Skin epidermis (tissue), 12 donors: ENCODE measurements at regions not wholly inside any gene's neighbourhood (a gene's known extent, or its start where the extent isn't known, plus 50 kb on each side); places are given as distances from the start of the nearest gene placed in this dataset.
"Not testable (repeated sequence)": the region's sequence is repeated elsewhere in the genome, so short reads cannot be mapped to it uniquely, and the experiment has no call there.

Source experiments
- H3K27ac ChIP-seq, 21 experiments: fragments of 200-600 bp; sonication (generic) in 11 of 21; one replicate each; pipeline ENCODE4 v1.5.0; 2020; ENCODE audit warnings: mild to moderate bottlenecking in 3 of 21, inconsistent platforms in 2 of 21, moderate library complexity in 2 of 21
- H3K4me3 ChIP-seq, 7 experiments: fragments of 200-600 bp; sonication (generic) in 2 of 7; one replicate each; pipeline ENCODE4 v1.5.0; 2020; ENCODE audit warnings: inconsistent platforms in 2 of 7, mild to moderate bottlenecking in 2 of 7, moderate library complexity in 1 of 7

DNA sequence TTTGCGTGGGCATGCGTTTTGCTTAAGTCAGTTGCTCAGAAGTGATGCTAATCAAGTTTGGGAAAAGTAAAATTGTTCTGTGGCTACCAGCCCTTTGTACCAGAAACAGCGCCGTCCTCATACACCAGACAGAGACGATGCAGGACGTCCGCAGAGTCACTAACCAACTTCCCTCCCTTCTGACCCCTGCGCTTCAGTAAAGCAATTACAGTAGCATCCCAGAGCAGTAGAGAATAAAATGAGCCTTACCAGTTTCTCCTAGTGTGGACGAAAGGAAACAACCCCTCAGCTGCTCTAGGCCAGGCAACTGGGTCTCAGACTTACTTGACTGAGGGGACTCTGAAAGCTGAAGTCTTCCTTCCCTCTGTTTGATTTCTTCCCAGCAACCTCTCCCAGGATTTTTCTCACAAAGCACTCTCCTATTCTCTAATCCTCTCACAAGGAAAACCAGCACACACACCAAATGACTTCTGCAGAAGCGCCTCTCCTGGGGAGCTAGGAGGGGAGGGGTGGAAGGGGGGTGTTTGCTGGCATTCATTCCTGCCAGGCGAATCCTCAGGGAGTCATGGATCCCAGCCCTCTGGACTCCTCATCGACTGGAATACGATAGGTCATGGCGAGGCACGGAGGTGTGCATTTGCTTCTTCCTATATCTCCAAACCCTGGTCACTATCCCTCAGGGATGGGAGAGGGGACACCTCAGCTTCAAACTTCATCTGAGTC lies 56.0 kb upstream of the MID1 start:
- no peak overlapping the region for H3K4me3 ChIP-seq
- H3K27ac ChIP-seq: no peak overlapping the region

DNA sequence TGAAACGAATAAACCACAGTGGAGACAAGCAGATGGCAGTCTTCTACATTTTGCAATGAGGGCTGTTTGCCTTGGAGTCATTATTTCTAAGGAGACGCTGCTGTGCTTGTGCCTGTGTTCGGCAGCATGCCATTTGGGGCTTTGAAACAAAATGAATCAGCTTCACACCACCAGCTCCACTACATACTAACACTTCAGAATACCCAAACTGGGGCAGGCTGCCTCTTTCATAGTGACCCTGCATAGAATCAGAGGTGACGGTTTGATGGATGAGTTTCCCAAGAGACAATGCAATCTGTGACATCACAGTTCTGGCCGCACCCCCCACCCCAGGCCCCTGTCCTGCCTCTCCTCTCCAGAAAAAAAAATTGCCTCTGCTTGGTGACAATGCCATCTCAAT lies 57.1 kb upstream of the MID1 start:
- Histone ChIP-seq H3K4me3 (no peak overlapping the region), H3K27ac (no peak overlapping the region)

DNA sequence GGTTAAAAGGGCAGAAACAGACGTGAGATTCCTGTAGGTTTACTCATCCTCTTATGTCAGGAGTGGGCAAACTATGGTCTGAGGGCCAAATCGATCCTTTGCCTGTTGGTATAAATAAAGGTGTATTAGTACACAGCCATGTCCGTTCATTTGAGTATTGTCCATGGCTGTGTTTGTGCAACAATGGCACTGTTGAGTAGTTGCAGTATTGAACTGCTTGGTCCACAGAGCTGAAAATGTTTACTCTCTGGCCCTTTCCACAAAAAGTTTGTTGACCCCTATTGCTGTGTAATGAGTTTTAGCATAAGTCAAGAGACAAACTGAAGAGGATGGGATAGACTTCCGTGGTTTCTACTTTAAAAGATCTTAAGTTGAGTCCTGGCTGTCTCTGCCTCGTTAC lies 59.0 kb upstream of the MID1 start:
- Histone ChIP-seq H3K27ac (no peak overlapping the region), H3K4me3 (no peak overlapping the region)

DNA sequence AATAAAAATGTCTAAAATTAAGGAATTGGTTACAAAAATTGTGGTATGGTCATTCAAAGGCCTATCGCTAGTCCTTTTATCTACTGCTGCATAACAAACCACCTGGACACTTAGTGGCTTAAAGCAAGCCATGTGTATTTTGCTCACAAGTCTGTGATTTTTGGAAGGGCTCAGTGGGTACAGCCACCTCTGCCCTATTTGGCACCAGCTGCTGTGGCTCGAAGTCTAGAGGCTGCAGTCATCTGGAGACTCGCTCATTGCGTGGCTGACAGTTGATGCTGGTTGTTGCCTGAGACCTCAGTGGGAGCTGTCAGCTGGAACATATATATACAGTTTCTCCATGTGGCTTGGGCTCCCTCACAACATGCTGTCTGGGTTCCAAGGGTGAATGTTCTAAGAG lies 60.8 kb upstream of the MID1 start:
- Histone ChIP-seq H3K4me3 (no peak overlapping the region), H3K27ac (no peak overlapping the region)

DNA sequence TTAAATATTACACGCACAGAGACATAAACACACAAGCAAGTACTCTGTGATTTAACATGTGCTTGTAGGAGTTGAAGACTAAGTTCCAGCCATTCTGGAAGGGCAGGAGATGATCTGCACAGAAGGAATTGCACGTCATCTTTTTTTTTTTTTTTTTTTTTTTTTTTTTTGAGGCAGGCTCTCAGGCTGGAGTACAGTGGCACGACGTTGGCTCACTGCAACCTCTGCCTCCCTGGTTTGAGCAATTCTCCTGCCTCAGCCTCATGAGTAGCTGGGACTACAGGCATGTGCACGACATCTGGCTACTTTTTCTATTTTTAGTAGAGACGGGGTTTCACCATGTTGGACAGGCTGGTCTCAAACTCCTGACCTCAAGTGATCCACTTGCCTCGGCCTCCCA lies 63.2 kb upstream of the MID1 start:
- H3K4me3 ChIP-seq, H3K27ac ChIP-seq: not testable (repeated sequence)

DNA sequence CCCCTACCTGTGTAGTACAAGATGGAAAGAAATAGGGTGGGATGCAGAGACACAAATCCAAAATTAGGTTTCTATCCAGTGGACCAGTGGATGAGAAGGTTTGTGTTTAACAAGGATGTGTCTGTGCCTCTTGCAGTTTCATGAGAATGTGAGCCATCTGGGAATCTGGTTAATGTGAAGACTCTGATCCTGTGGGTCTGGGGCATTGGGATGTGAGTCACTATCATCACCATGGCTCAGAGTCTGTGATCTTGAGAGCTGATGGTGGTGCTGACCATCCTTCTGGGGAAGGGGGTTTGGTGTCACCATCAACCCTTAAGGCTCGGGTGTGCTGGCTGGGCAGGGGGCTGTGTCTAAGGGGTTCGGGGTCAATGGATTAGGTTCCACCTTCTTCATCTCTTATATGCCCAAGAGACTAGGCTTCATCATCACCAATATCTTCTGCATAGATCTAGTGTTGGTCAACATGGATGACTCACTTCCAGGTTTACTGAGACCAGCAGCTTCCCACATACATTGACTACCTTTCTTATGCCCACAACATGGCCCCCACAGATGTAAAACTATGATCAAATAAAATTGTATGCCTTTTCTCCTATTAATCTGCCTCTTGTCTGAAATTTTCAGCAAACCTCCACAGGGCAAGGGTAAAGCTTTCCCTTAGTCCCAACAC lies 65.7 kb upstream of the MID1 start:
- no peak overlapping the region for H3K27ac ChIP-seq
- no peak overlapping the region for H3K4me3 ChIP-seq

DNA sequence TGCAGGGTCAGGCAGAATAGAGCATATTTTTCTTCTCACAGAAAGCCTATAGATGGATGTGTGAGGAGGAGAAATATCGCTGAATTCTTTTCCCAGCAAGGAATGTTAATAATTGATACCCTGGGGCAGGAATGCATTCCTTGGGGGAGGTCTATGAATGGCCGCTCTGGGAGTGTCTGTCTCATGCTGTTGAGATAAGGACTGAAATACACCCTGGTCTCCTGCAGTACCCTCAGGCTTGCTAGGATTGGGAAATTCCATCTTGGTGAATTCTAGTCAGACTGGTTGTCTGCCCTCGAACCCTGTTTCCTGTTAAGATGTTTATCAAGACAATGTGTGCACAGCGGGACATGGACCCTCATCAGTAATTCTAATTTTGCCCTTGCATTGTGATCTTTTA lies 71.4 kb upstream of the MID1 start:
- not testable (repeated sequence) for H3K27ac ChIP-seq, H3K4me3 ChIP-seq

DNA sequence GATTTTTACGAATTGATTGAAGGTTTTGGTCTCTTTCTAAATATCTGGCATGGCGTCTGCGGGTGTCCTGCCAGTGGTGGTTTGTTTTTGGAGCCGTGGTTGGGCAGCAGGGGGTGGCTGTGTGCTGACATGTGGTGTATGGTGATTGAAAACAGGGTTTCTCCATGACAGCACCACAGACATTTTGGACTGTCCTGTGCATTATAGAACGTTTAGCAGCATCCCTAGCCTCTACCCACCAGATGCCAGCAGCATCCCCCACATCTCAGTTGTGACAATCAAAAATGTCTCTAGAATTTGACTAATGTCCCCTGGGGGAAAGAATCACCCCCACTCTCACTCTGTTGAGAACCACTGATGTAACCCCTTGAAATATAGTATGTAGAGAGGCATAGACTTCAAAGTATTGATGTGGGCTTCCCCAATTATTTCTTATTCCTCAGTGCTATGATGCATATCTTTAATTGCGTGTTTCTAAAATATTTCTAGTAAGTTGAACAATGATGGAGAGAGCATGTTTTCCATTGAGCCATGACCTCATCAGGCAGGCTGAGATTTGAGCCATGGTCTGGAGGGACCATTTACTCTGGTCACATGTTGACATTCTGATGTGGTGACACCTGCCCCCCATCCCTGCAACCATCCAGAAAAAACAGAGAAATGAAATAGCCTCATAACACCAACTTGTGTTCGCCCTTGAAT lies 77.4 kb upstream of the MID1 start:
- Histone ChIP-seq H3K4me3 (no peak overlapping the region), H3K27ac (no peak overlapping the region)

DNA sequence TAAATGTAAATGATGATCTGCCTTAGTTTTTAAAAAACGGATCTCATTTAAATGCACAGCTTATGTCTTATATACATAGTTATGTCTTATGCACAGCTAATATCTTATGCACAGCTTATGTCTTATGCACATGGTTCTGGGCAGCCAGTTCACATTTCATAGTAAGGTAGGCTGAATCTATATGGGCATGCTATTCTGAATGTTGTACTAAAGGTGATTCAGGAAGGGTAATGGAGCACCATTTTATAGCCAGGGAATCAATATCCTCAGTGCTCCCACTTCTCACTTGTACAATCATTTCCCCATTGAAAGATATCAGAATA lies 77.9 kb upstream of the MID1 start:
- H3K4me3 ChIP-seq: no peak overlapping the region
- H3K27ac ChIP-seq: no peak overlapping the region

DNA sequence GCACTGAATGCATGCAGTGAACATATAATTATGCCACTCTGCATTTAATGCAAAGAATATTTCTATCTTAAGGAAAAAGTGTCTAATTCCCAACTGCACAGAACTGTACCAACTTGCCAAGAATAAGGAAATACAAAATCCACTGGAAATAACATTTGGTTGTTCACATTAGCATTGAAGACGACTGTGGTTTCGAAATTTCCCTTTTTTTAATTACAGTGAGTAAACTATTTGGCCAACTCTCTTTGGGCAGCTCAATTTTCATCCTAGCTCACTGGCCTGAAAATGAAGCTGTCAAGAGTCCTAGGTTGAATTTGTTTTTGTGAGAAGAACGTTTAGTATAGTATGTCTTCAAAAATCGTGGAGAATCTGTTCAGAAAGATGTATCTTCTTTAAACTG lies 81.6 kb upstream of the MID1 start:
- no peak overlapping the region for H3K4me3 ChIP-seq
- no peak overlapping the region for H3K27ac ChIP-seq

DNA sequence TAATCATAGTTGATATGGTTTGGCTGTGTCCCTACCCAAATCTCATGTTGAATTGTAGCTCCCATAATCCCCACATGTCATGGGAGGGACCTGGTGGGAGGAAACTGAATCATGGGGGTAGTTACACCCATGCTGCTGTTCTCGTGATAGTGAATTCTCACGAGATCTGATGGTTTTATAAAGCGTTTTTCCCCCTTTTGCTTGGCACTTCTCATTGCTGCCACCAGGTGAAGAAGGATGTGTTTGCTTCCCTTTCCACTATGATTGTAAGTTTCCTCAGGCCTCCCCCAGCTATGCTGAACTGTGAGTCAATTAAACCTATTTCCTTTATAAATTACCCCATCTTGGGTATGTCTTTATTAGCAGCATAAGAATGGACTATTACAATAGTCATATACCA lies 86.0 kb upstream of the MID1 start:
- not testable (repeated sequence) for H3K4me3 ChIP-seq, H3K27ac ChIP-seq

DNA sequence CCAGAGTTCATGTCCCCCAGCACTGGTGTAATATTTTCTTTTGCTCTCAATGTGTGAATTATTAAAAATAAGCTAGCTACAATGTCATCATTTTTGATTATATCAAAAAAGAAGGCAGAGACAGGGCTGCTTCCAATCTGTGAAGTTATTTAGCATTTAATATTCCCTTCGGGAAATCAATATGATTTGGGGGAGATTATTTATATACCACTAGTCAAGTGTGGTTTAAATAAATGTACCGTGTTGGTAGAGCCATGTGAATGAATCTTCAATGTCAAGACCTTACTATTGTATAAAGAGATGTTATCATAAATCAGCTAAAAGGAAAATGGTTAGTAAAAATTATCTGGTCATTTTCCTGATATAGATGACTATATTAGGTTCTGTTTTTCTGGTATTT lies 87.4 kb upstream of the MID1 start:
- Histone ChIP-seq H3K27ac (no peak overlapping the region), H3K4me3 (no peak overlapping the region)

DNA sequence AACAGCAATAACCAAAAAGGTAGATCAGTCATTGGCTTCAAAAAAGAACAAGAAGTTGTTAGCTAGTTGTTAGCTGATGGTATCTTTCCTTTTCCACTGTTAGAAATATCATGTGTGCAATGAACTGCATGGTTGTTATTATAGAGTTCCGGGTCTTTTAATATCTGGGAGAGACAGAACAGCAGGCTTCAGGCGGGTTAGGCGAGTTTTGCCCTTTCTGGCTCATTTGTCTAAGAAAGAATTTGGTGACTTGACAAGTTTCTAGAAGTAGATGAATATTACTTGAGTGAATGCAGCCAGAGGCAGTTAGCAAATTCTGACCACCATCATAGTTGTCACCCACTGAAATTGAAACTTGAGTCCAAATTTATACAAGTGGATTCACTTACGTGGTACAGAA lies 88.9 kb upstream of the MID1 start:
- no peak overlapping the region for H3K4me3 ChIP-seq
- no peak overlapping the region for H3K27ac ChIP-seq

DNA sequence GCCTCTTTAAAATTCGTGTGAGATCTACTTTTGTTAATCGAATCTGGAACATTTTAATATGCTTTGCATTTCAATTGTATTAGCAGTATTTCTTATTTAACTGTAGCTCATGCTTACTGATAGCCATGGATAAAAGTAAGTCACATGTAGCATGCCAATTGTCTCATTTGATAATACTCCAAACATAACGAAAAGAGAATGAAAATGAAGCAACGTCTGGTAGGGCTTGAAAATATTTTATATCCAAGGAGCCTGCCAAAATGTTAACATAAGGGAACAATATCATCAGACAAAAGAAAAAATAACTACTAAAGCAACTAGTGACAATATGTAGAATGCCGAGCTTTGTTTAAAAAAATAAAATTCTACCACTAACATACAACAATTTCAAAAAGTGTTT lies 94.1 kb upstream of the MID1 start:
- Histone ChIP-seq H3K27ac (no peak overlapping the region), H3K4me3 (no peak overlapping the region)

DNA sequence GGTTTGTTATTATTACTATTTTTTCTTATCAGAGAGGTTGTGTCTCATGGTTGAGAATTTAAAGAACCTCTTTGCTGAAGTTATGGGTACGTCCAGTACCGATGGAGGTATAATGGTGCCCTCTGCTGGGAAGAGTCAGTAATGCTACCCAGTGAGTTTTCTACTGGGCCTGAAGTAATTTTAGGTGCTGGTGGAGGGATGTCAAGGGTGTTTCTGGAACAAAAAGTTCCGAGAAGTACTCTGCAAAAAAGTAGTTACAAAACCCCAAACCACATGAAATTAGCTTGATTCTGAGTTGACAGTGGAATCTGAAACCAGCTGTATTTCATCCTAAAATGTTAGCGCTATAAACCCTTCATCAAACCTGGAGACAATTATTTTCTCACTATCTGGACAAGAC lies 102.5 kb upstream of the MID1 start:
- no peak overlapping the region for H3K4me3 ChIP-seq
- no peak overlapping the region for H3K27ac ChIP-seq

DNA sequence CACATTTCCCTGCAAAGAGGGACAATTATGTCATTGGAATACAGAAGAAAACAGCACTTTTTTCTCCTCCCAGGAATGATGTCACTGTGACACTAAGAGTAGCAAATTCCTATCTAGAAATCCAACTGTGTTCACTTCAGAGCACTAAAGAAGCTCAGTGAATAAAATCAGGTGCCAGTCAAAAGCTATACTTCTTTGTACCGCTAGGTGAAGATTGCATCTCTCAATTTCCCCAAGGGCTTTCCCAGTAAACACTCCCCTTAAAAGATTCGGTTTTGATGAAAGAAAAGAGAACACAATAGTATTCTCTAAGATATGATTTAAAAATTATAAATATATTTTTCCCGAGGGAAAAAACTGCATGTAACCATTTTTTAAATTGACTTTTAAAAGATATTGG lies 104.7 kb upstream of the MID1 start:
- Histone ChIP-seq H3K27ac (no peak overlapping the region), H3K4me3 (no peak overlapping the region)

DNA sequence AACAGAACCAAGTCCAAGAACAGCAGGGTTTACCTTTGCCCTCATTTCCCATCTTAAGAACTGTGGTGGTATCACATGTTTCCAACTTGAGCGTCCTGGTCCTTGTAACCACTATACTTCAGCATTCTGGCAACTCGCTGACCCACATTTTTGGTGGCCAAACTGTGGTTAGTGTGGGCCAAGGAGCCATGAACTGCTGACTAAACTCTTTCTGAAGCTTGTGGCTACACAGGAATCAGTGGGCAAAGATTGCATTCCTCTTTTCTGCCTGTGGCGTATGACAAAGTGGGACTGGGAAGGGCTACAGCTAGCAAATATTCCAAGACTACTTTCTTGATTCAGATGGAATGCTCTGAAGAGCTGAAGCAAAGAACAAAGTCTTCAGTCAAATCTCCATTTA lies 106.3 kb upstream of the MID1 start:
- peak overlapping the region in 1 of 21 experiments; percentile 18 for H3K27ac ChIP-seq

DNA sequence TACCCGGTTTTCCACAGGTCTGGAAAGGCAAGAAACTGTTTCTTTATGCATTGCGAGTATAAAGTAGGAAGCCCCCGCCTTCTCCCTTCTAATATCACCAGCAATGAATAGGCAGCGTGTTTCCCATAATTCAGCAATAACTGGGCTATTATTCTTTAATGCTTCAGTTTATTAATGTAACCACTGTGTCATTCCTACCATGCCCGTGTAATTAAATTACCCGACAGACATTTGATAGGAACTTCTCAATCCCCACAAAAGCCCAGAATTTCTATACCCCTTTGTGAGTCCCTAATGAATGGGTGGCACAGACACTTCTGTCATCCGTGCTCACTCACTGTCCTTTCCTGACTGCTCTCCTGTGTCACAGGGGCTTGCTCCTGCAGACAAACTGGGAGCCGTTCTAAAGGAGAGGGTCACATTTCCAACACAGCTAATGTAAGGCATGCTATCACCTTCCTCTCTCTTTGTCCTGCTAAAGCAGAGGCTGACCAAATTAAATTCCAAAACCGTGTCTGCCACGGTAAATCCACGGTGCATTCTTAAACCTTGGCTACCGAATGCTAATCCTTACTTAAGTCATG lies 108.5 kb upstream of the MID1 start:
- H3K4me3 ChIP-seq: no peak overlapping the region
- no peak overlapping the region for H3K27ac ChIP-seq

More for the DNA sequence above, 106.3 kb upstream of the MID1 start:
- no peak overlapping the region for H3K4me3 ChIP-seq

DNA sequence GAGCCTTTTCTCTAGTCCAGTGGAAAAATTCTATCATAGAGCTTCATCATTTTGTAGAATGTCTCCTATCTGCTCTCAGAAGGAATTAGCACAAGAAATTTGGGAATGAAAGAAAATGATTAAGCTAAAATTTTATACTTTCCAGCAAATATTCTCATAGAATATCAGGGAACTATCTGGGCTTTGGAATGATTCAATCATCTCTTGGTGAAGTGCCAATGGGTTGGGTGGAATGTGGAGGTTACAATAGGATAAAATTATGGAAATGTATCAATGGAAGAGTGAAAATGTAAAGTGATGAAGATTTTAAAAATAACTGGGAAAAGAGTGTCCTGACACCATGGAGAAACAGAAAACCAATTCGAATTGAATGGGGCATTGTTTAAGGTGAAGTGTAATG lies 119.0 kb upstream of the MID1 start:
- Histone ChIP-seq H3K4me3 (no peak overlapping the region), H3K27ac (no peak overlapping the region)

DNA sequence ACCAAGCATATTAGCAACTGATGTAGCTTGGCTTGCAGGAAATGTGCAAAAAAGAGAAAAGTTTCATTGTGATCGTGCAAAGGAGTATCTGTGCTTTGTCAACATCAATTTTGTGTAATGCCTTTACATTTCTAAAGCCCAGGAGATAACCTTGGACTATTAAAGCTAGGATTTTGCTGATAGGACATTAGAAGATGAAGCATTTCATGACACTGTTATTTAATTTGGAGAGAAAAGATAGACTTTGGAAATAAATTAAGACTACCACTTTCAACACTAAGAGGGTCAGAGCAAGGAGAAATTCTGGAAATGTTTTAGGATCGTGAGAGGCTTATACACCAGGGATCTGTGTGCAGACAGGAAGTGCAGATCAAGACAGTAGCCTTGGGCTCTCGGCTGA lies 120.6 kb upstream of the MID1 start:
- H3K4me3 ChIP-seq: no peak overlapping the region
- H3K27ac ChIP-seq: no peak overlapping the region

DNA sequence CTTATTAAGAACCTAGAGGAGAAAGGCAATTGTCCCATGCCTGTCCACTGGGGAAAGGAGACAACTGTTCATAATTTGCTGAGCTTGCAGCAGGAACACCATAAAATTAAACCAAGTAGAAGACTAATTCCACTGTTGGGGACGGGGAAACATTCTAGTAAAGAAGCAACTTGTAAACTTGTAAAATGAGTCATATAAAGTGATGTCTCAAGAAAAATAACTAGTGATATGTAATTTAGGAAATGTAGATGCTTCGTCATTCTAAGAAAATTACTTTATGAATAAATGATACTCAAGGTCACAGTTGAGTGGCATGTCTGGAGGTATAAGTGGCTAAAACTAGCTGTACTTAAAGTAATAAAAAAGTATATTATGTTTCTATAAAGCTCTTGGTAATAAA lies 121.2 kb upstream of the MID1 start:
- no peak overlapping the region for H3K27ac ChIP-seq
- no peak overlapping the region for H3K4me3 ChIP-seq
